ENCODE measurements at regions not wholly inside any gene's neighbourhood (a gene's known extent, or its start where the extent isn't known, plus 50 kb on each side); places are given as distances from the start of the nearest gene placed in this dataset.
"Not testable (repeated sequence)": the region's sequence is repeated elsewhere in the genome, so short reads cannot be mapped to it uniquely, and the experiment has no call there.

- not testable (repeated sequence) for TF ChIP-seq EZH2 (IDR thresholded peaks at IDR 0.05; ENCODE audit: borderline replicate concordance, low read length); CTCF (conservative IDR thresholded peaks at IDR 0.05 in 1 of 2, IDR thresholded peaks at IDR 0.05 in 1 of 2; ENCODE audit: extremely low read depth in 1 of 2, insufficient read depth in 1 of 2, low read depth in 1 of 2, low read length in 2 of 2)
These were observed 103.8 kb upstream of the LRPAP1 start for GRCh38 chr4:3636020-3636419.
